Thyroid gland (tissue), 4 donors: ENCODE measurements at regions not wholly inside any gene's neighbourhood (a gene's known extent, or its start where the extent isn't known, plus 50 kb on each side); places are given as distances from the start of the nearest gene placed in this dataset.

Experiments
- DNase-seq, 2 donors: peaks; one replicate each; pipeline ENCODE4 v3.0.0-alpha.2; 2019
- H3K27ac ChIP-seq, 3 donors: fragments of 200-600 bp; sonication (generic); 1 replicate in 2 of 3; 2 replicates in 1 of 3; pipeline ENCODE4 v1.5.1; 2016 to 2019; ENCODE audit warnings: mild to moderate bottlenecking in 1 of 3, moderate library complexity in 1 of 3
- H3K27me3 ChIP-seq: fragments of 200-600 bp; sonication (generic); one replicate; pipeline ENCODE4 v1.5.1; 2019
- H3K36me3 ChIP-seq, 2 donors: fragments of 200-600 bp; sonication (generic); one replicate each; pipeline ENCODE4 v1.5.1; 2016 to 2019
- H3K4me1 ChIP-seq, 2 donors: fragments of 200-600 bp; sonication (generic); one replicate each; pipeline ENCODE4 v1.5.1; 2017 to 2019
- H3K4me3 ChIP-seq, 3 donors: fragments of 200-600 bp; sonication (generic); replicated peaks in 1 of 3; 1 replicate in 2 of 3; 2 replicates in 1 of 3; pipeline ENCODE4 v1.5.1; 2016; ENCODE audit warnings: mild to moderate bottlenecking in 1 of 3
- H3K9me3 ChIP-seq: fragments of 200-600 bp; sonication (generic); one replicate; pipeline ENCODE4 v1.5.1; 2017
- POLR2A ChIP-seq, 2 donors: fragments of 450-650 bp; IDR thresholded peaks; one replicate each; pipeline ENCODE4 v1.6.1; 2017; ENCODE audit warnings: antibody characterized with exemption in 2 of 2, mild to moderate bottlenecking in 2 of 2, moderate library complexity in 1 of 2
- WGBS, 2 donors: methylation state at CpG; one replicate each; pipeline ENCODE4 v1.1.5; 2017; 5-methylcytosine and 5-hydroxymethylcytosine counted together
- intact Hi-C: fragments of 100-400 bp; cut with DNase I; formaldehyde crosslinking; loops from one replicate; pipeline ENCODE4 v1.15.1; 2023
- TF ChIP-seq, protein P1 (sequence below), 6 experiments: fragments of 200-600 bp in 3 of 6; fragments of 450-650 bp in 3 of 6; sonication (generic) in 3 of 6; IDR thresholded peaks; one replicate each; pipeline ENCODE4 v1.5.1; 2016 to 2019; ENCODE audit warnings: antibody characterized with exemption in 6 of 6, mild to moderate bottlenecking in 2 of 6, inconsistent platforms in 1 of 6, moderate library complexity in 1 of 6

GRCh38 chr12:87651670-87652425 lies 377.4 kb downstream of the C12orf50 start:
- no peak for DNase-seq
- WGBS, 2 donors = 81 to 82% methylated on average over 3 of the region's 3 CpGs
- H3K4me1 ChIP-seq = no peaks in the 10 kb centered on the region
- TF ChIP-seq POLR2A (IDR thresholded peaks at IDR 0.05) = no peak
- TF ChIP-seq, protein P1, sequence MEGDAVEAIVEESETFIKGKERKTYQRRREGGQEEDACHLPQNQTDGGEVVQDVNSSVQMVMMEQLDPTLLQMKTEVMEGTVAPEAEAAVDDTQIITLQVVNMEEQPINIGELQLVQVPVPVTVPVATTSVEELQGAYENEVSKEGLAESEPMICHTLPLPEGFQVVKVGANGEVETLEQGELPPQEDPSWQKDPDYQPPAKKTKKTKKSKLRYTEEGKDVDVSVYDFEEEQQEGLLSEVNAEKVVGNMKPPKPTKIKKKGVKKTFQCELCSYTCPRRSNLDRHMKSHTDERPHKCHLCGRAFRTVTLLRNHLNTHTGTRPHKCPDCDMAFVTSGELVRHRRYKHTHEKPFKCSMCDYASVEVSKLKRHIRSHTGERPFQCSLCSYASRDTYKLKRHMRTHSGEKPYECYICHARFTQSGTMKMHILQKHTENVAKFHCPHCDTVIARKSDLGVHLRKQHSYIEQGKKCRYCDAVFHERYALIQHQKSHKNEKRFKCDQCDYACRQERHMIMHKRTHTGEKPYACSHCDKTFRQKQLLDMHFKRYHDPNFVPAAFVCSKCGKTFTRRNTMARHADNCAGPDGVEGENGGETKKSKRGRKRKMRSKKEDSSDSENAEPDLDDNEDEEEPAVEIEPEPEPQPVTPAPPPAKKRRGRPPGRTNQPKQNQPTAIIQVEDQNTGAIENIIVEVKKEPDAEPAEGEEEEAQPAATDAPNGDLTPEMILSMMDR (IDR thresholded peaks at IDR 0.05) = no peak
- intact Hi-C loops = no loop called here
- H3K36me3 ChIP-seq = no peaks in the 10 kb centered on the region
- no peak overlapping the region for H3K27ac ChIP-seq
- no peaks in the 10 kb centered on the region for H3K9me3 ChIP-seq
- no peaks in the 10 kb centered on the region for H3K27me3 ChIP-seq
- no peak overlapping the region for H3K4me3 ChIP-seq

- Histone ChIP-seq H3K36me3 (no peaks in the 10 kb centered on the region), H3K4me3 (no peak overlapping the region), H3K27me3 (no peaks in the 10 kb centered on the region), H3K27ac (no peak overlapping the region), H3K4me1 (no peaks in the 10 kb centered on the region), H3K9me3 (no peaks in the 10 kb centered on the region)
- TF ChIP-seq, protein P1 (IDR thresholded peaks at IDR 0.05) = no peak
- no peak for TF ChIP-seq POLR2A (IDR thresholded peaks at IDR 0.05)
- WGBS, 2 donors = 85 to 93% methylated on average over 2 of the region's 2 CpGs
- no peak for DNase-seq
- intact Hi-C loops = no loop called here
Measured at GRCh38 chr12:87642245-87642644, 387.0 kb downstream of the C12orf50 start.

GRCh38 chr12:87618199-87618598 lies 411.0 kb downstream of the C12orf50 start:
- Histone ChIP-seq H3K9me3 (no peaks in the 10 kb centered on the region), H3K27ac (no peak overlapping the region), H3K27me3 (no peaks in the 10 kb centered on the region), H3K36me3 (no peaks in the 10 kb centered on the region), H3K4me3 (no peak overlapping the region), H3K4me1 (no peaks in the 10 kb centered on the region)
- no peak for DNase-seq
- no peak for TF ChIP-seq POLR2A (IDR thresholded peaks at IDR 0.05)
- TF ChIP-seq, protein P1 (IDR thresholded peaks at IDR 0.05) = no peak
- intact Hi-C loops = no loop called here

DNA sequence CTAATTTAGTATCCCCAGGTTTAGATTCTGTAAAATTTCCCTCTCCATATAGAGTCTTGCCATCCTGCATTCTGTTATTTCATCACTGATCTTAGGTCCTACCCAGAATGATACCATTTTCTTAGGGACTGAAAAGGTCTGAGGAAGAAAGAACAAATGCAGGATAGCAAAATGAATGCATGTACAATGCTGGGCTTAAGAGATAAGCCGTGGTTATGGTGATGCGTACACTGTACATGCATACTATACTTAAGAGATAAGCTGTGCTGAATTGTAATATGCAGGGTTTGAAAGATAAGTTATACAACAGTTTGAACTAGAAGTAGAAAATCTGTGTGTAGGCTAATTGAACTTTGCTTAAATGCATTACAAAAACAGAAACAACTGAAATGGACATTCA lies 416.2 kb downstream of the C12orf50 start:
- Histone ChIP-seq H3K9me3 (no peaks in the 10 kb centered on the region), H3K27me3 (no peaks in the 10 kb centered on the region), H3K36me3 (no peaks in the 10 kb centered on the region), H3K4me3 (no peak overlapping the region), H3K4me1 (no peaks in the 10 kb centered on the region), H3K27ac (no peak overlapping the region)
- TF ChIP-seq, protein P1 (IDR thresholded peaks at IDR 0.05) = no peak
- no peak for DNase-seq
- WGBS, 2 donors = 94 to 96% methylated on average over 2 of the region's 2 CpGs
- intact Hi-C loops = no loop called here

GRCh38 chr12:87608321-87608720 lies 420.9 kb downstream of the C12orf50 start:
- H3K4me1 ChIP-seq = no peaks in the 10 kb centered on the region
- H3K27me3 ChIP-seq = no peaks in the 10 kb centered on the region
- no peak overlapping the region for H3K27ac ChIP-seq
- H3K9me3 ChIP-seq = no peaks in the 10 kb centered on the region
- TF ChIP-seq POLR2A (IDR thresholded peaks at IDR 0.05) = no peak
- TF ChIP-seq, protein P1 (IDR thresholded peaks at IDR 0.05) = no peak
- no peak for DNase-seq
- no peak overlapping the region for H3K4me3 ChIP-seq
- H3K36me3 ChIP-seq = no peaks in the 10 kb centered on the region
- intact Hi-C loops = no loop called here
- WGBS, 2 donors = 89% methylated on average over 2 of the region's 2 CpGs
